Cardiac fibroblast (primary cell): ENCODE measurements at regions not wholly inside any gene's neighbourhood (a gene's known extent, or its start where the extent isn't known, plus 50 kb on each side); places are given as distances from the start of the nearest gene placed in this dataset.

ENCODE experiments used
- DNase-seq, 2 donors: peaks; one replicate each; pipeline versions ENCODE4 v3.0.0 to v3.0.0-alpha.2; 2010; ENCODE audit warnings: low read depth in 2 of 2
- H3K4me3 ChIP-seq, 2 donors: replicated peaks in 1 of 2; 1 replicate in 1 of 2; 2 replicates in 1 of 2; pipeline ENCODE4 v1.5.1; 2011; ENCODE audit warnings: low read depth in 2 of 2, low read length in 2 of 2, mild to moderate bottlenecking in 2 of 2, moderate library complexity in 1 of 2
- CTCF ChIP-seq: IDR thresholded peaks from one replicate; pipeline ENCODE4 v1.5.1; 2011; ENCODE audit warnings: low read depth, mild to moderate bottlenecking, low read length, inconsistent platforms

- no peak for DNase-seq
- TF ChIP-seq CTCF, result no peak
- no peak overlapping the region for H3K4me3 ChIP-seq
Observed at GRCh38 chr9:13642646-13643045, 363.2 kb upstream of the MPDZ start.

GRCh38 chr9:13629067-13629466, 349.6 kb upstream of the MPDZ start:
- no peak overlapping the region for H3K4me3 ChIP-seq
- no peak for DNase-seq
- TF ChIP-seq CTCF, result no peak

- TF ChIP-seq CTCF, result no peak
- DNase-seq, result peak in 1 of 2 donors; percentile 70
- H3K4me3 ChIP-seq, result no peak overlapping the region
Observed at GRCh38 chr9:13628526-13628925, 349.0 kb upstream of the MPDZ start.

GRCh38 chr9:13627502-13627901, 348.0 kb upstream of the MPDZ start:
- no peak for TF ChIP-seq CTCF
- DNase-seq, result no peak
- H3K4me3 ChIP-seq, result no peak overlapping the region

- no peak for DNase-seq
- TF ChIP-seq CTCF, result no peak
- no peak overlapping the region for H3K4me3 ChIP-seq
Observed at GRCh38 chr9:13627071-13627470, 347.6 kb upstream of the MPDZ start.

GRCh38 chr9:13626601-13627000, 347.1 kb upstream of the MPDZ start:
- H3K4me3 ChIP-seq, result no peak overlapping the region
- TF ChIP-seq CTCF, result no peak
- no peak for DNase-seq

- no peak for DNase-seq
- no peak for TF ChIP-seq CTCF
- no peak overlapping the region for H3K4me3 ChIP-seq
Observed at GRCh38 chr9:13621872-13622564, 342.5 kb upstream of the MPDZ start.
